Neural cell (in vitro differentiated cells): ENCODE measurements at regions not wholly inside any gene's neighbourhood (a gene's known extent, or its start where the extent isn't known, plus 50 kb on each side); places are given as distances from the start of the nearest gene placed in this dataset.
"Not testable (repeated sequence)": the region's sequence is repeated elsewhere in the genome, so short reads cannot be mapped to it uniquely, and the experiment has no call there.

Source experiments
- H2AFZ ChIP-seq: fragments of 200-600, 300-800 bp; sonication (generic), shearing (Covaris generic); 2 replicates; pipeline ENCODE4 v1.6.0; 2014; ENCODE audit warnings: low read depth, mild to moderate bottlenecking, antibody characterized with exemption, low read length, moderate library complexity
- H3F3A ChIP-seq: fragments of 200-600 bp; shearing (Covaris generic); 2 replicates; pipeline ENCODE4 v1.6.1; 2016; ENCODE audit warnings: mild to moderate bottlenecking, moderate library complexity, mixed read lengths, antibody characterized with exemption, low read length; ENCODE audit not compliant: insufficient read depth, poor library complexity, severe bottlenecking
- H3K27ac ChIP-seq: fragments of 200-600, 300-800 bp; sonication (generic), shearing (Covaris generic); 2 replicates; pipeline ENCODE4 v1.5.1; 2014; ENCODE audit warnings: mild to moderate bottlenecking, low read length, moderate library complexity
- H3K27me3 ChIP-seq: fragments of 300-800, 200-600 bp; sonication (generic), shearing (Covaris generic); 2 replicates; pipeline ENCODE4 v1.6.0; 2014; ENCODE audit warnings: mild to moderate bottlenecking, low read depth, low read length, moderate library complexity; ENCODE audit not compliant: insufficient read depth
- H3K36me3 ChIP-seq: fragments of 300-800, 200-600 bp; sonication (generic), shearing (Covaris generic); 2 replicates; pipeline ENCODE4 v1.5.1; 2014; ENCODE audit warnings: mild to moderate bottlenecking, antibody characterized with exemption, low read length, moderate library complexity; ENCODE audit not compliant: insufficient read depth
- H3K4me2 ChIP-seq: fragments of 300-800, 200-600 bp; sonication (generic), shearing (Covaris generic); 2 replicates; pipeline ENCODE4 v1.6.0; 2014; ENCODE audit warnings: mild to moderate bottlenecking, low read length
- H3K4me3 ChIP-seq: fragments of 300-800, 200-600 bp; sonication (generic), shearing (Covaris generic); 2 replicates; pipeline ENCODE4 v1.5.1; 2014; ENCODE audit warnings: mild to moderate bottlenecking, low read length, moderate library complexity
- H3K79me2 ChIP-seq: fragments of 200-600 bp; shearing (Covaris generic); replicated peaks from 2 replicates; pipeline ENCODE4 v1.6.0; 2014; ENCODE audit warnings: mild to moderate bottlenecking, low read length, moderate library complexity; ENCODE audit not compliant: insufficient read depth
- H3K9ac ChIP-seq: fragments of 300-800, 200-600 bp; sonication (generic), shearing (Covaris generic); 2 replicates; pipeline ENCODE4 v1.6.1; 2016; ENCODE audit warnings: mild to moderate bottlenecking, low read length, mixed read lengths
- H3K9me2 ChIP-seq: fragments of 200-600 bp; shearing (Covaris generic); 2 replicates; pipeline ENCODE4 v1.6.1; 2016; ENCODE audit warnings: mild to moderate bottlenecking, low read length, mixed read lengths; ENCODE audit not compliant: insufficient read depth
- H3K9me3 ChIP-seq: fragments of 200-600, 300-800 bp; sonication (generic), shearing (Covaris generic); 2 replicates; pipeline ENCODE4 v1.6.1; 2016; ENCODE audit warnings: mild to moderate bottlenecking, mixed run types, low read length, moderate library complexity, mixed read lengths
- H4K20me1 ChIP-seq: fragments of 200-600 bp; shearing (Covaris generic); 2 replicates; pipeline ENCODE4 v1.6.1; 2016; ENCODE audit warnings: mild to moderate bottlenecking, mixed run types; ENCODE audit not compliant: insufficient read depth

GRCh38 chr1:149288580-149288979 lies 185.2 kb upstream of the NBPF9 start:
- not testable (repeated sequence) for H4K20me1 ChIP-seq, H3K9me2 ChIP-seq, H3K9me3 ChIP-seq, H3K9ac ChIP-seq, H2AFZ ChIP-seq, H3K79me2 ChIP-seq, H3K36me3 ChIP-seq, H3K27me3 ChIP-seq, H3K4me2 ChIP-seq, H3K27ac ChIP-seq, H3F3A ChIP-seq, H3K4me3 ChIP-seq

- not testable (repeated sequence) for H3K36me3 ChIP-seq, H3K9me2 ChIP-seq, H3K9me3 ChIP-seq
Measured at GRCh38 chr1:149300478-149301218, 174.2 kb upstream of the NBPF19 start.

GRCh38 chr1:149301282-149301681 lies 173.6 kb upstream of the NBPF19 start:
- not testable (repeated sequence) for H3K9me2 ChIP-seq, H3K9me3 ChIP-seq, H2AFZ ChIP-seq, H3K79me2 ChIP-seq, H3K4me3 ChIP-seq, H3K27ac ChIP-seq, H4K20me1 ChIP-seq, H3F3A ChIP-seq, H3K9ac ChIP-seq, H3K27me3 ChIP-seq, H3K4me2 ChIP-seq, H3K36me3 ChIP-seq

More at GRCh38 chr1:149300478-149301218, 174.2 kb upstream of the NBPF19 start:
- H3F3A ChIP-seq, H3K4me3 ChIP-seq, H3K27ac ChIP-seq, H4K20me1 ChIP-seq, H3K9ac ChIP-seq, H3K4me2 ChIP-seq, H3K79me2 ChIP-seq, H2AFZ ChIP-seq, H3K27me3 ChIP-seq: not testable (repeated sequence)

GRCh38 chr1:149304796-149305195 lies 170.0 kb upstream of the NBPF19 start:
- not testable (repeated sequence) for H3K4me3 ChIP-seq, H3K27ac ChIP-seq, H3K9ac ChIP-seq, H3K79me2 ChIP-seq, H3K36me3 ChIP-seq, H3K9me2 ChIP-seq, H2AFZ ChIP-seq, H4K20me1 ChIP-seq, H3K27me3 ChIP-seq, H3F3A ChIP-seq, H3K4me2 ChIP-seq, H3K9me3 ChIP-seq

- not testable (repeated sequence) for H3K4me3 ChIP-seq, H3K9ac ChIP-seq, H3K79me2 ChIP-seq, H2AFZ ChIP-seq, H3K36me3 ChIP-seq, H3K27me3 ChIP-seq, H3F3A ChIP-seq, H3K9me2 ChIP-seq, H3K9me3 ChIP-seq, H3K27ac ChIP-seq, H4K20me1 ChIP-seq, H3K4me2 ChIP-seq
Measured at GRCh38 chr1:149307640-149308039, 167.2 kb upstream of the NBPF19 start.

- not testable (repeated sequence) for H4K20me1 ChIP-seq, H3K4me3 ChIP-seq, H2AFZ ChIP-seq, H3K4me2 ChIP-seq, H3K9me3 ChIP-seq, H3K36me3 ChIP-seq, H3K79me2 ChIP-seq, H3K27me3 ChIP-seq, H3K9ac ChIP-seq, H3K27ac ChIP-seq, H3F3A ChIP-seq, H3K9me2 ChIP-seq
Measured at GRCh38 chr1:149314921-149315320, 159.9 kb upstream of the NBPF19 start.

- not testable (repeated sequence) for H3K27ac ChIP-seq, H3K36me3 ChIP-seq, H4K20me1 ChIP-seq, H2AFZ ChIP-seq, H3K79me2 ChIP-seq, H3K4me2 ChIP-seq, H3K9me2 ChIP-seq, H3F3A ChIP-seq, H3K9me3 ChIP-seq, H3K4me3 ChIP-seq, H3K27me3 ChIP-seq, H3K9ac ChIP-seq
Measured at GRCh38 chr1:149320971-149321731, 153.7 kb upstream of the NBPF19 start.

GRCh38 chr1:149321732-149322016 lies 153.2 kb upstream of the NBPF19 start:
- H3K36me3 ChIP-seq, H3K27me3 ChIP-seq, H3K9ac ChIP-seq, H4K20me1 ChIP-seq, H3K4me2 ChIP-seq, H2AFZ ChIP-seq, H3K9me3 ChIP-seq, H3K9me2 ChIP-seq, H3F3A ChIP-seq, H3K79me2 ChIP-seq, H3K4me3 ChIP-seq, H3K27ac ChIP-seq: not testable (repeated sequence)
